Parathyroid adenoma (tissue), 2 donors: ENCODE measurements at regions not wholly inside any gene's neighbourhood (a gene's known extent, or its start where the extent isn't known, plus 50 kb on each side); places are given as distances from the start of the nearest gene placed in this dataset.

Source experiments
- H2AFZ ChIP-seq: fragments of 300-600 bp; sonication (generic); one replicate; pipeline ENCODE4 v1.7.0; 2017; ENCODE audit warnings: antibody characterized with exemption, mild to moderate bottlenecking
- H3K27ac ChIP-seq: fragments of 300-600 bp; sonication (generic); one replicate; pipeline ENCODE4 v1.7.0; 2017
- H3K27me3 ChIP-seq: fragments of 300-600 bp; sonication (generic); one replicate; pipeline ENCODE4 v1.7.0; 2017; ENCODE audit warnings: low read length; ENCODE audit not compliant: control insufficient read depth, insufficient read depth
- H3K36me3 ChIP-seq: fragments of 300-600 bp; sonication (generic); one replicate; pipeline ENCODE4 v1.7.0; 2017; ENCODE audit warnings: low read length; ENCODE audit not compliant: control insufficient read depth, insufficient read depth
- H3K4me1 ChIP-seq: fragments of 300-600 bp; sonication (generic); one replicate; pipeline ENCODE4 v1.7.0; 2017; ENCODE audit warnings: control low read depth
- H3K4me2 ChIP-seq: fragments of 300-600 bp; sonication (generic); one replicate; pipeline ENCODE4 v1.7.0; 2017; ENCODE audit warnings: low read length
- H3K4me3 ChIP-seq: fragments of 300-600 bp; sonication (generic); one replicate; pipeline ENCODE4 v1.7.0; 2017; ENCODE audit warnings: low read depth, low read length
- H3K79me2 ChIP-seq: fragments of 300-600 bp; sonication (generic); one replicate; pipeline ENCODE4 v1.7.0; 2017; ENCODE audit warnings: control low read depth
- H3K9ac ChIP-seq: fragments of 300-600 bp; sonication (generic); one replicate; pipeline ENCODE4 v1.7.0; 2017; ENCODE audit warnings: mild to moderate bottlenecking
- H3K9me3 ChIP-seq: fragments of 300-600 bp; sonication (generic); one replicate; pipeline ENCODE4 v1.7.0; 2017; ENCODE audit warnings: low read length; ENCODE audit not compliant: control insufficient read depth
- TF ChIP-seq, protein P1 (sequence below): fragments of 300-600 bp; sonication (generic); IDR thresholded peaks from one replicate; pipeline ENCODE4 v1.7.0; 2017; ENCODE audit warnings: antibody characterized with exemption, mild to moderate bottlenecking
- donor health status: primary hyperparathyroidism.

DNA sequence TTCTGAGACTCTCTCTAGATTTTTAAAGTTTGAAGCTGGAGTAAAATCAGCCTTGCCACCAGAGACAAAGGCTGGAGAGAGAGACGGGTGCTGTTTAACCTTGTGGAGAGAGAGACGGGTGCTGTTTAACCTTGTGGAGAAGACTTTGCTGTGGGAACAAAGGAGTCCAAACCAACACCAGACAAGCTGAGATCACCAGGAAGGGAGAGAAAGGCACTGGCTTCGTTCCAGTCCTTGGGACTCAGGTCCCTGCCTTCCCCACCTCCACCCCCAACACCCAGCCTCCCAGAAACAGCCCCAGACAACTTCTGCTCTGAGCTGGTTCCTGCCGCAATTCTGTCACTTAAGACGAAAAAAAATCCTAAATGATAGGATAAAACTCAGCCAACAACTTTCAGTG, 1389.3 kb downstream of the AACS start:
- Histone ChIP-seq H3K9me3 (no peaks in the 10 kb centered on the region), H3K27ac (no peak overlapping the region), H3K4me3 (no peak overlapping the region)

DNA sequence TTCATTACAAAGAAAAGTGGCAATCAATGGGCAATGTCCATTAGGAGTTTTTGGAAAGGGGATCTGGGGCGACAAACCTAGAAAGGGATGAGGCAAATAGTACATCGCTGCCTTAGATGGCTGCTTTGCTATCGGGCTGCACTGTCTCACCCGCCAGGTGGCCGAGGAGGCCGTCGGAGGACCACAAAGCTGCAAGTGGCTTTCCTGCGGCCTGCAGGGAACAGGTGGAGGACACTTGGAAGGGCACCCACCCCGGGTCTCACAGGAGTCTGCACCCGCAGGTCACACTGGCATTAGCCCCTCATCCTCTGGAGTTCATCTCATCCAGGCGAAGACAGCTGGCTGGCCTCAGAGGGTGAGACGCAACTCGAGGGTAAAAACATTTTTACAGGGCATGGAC, 1392.5 kb downstream of the AACS start:
- Histone ChIP-seq H3K4me2 (no peak overlapping the region), H3K27ac (no peak overlapping the region), H2AFZ (no peak overlapping the region), H3K9me3 (no peaks in the 10 kb centered on the region), H3K4me1 (no peaks in the 10 kb centered on the region), H3K4me3 (no peak overlapping the region), H3K79me2 (no peaks in the 10 kb centered on the region), H3K27me3 (no peaks in the 10 kb centered on the region), H3K36me3 (no peaks in the 10 kb centered on the region), H3K9ac (no peak overlapping the region)
- TF ChIP-seq, protein P1, sequence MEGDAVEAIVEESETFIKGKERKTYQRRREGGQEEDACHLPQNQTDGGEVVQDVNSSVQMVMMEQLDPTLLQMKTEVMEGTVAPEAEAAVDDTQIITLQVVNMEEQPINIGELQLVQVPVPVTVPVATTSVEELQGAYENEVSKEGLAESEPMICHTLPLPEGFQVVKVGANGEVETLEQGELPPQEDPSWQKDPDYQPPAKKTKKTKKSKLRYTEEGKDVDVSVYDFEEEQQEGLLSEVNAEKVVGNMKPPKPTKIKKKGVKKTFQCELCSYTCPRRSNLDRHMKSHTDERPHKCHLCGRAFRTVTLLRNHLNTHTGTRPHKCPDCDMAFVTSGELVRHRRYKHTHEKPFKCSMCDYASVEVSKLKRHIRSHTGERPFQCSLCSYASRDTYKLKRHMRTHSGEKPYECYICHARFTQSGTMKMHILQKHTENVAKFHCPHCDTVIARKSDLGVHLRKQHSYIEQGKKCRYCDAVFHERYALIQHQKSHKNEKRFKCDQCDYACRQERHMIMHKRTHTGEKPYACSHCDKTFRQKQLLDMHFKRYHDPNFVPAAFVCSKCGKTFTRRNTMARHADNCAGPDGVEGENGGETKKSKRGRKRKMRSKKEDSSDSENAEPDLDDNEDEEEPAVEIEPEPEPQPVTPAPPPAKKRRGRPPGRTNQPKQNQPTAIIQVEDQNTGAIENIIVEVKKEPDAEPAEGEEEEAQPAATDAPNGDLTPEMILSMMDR = no peak

More for the DNA sequence above, 1389.3 kb downstream of the AACS start:
- no peaks in the 10 kb centered on the region for H3K27me3 ChIP-seq
- H3K4me2 ChIP-seq = no peak overlapping the region
- no peaks in the 10 kb centered on the region for H3K4me1 ChIP-seq
- no peaks in the 10 kb centered on the region for H3K36me3 ChIP-seq
- H2AFZ ChIP-seq = no peak overlapping the region
- TF ChIP-seq, protein P1 = no peak
- no peaks in the 10 kb centered on the region for H3K79me2 ChIP-seq
- no peak overlapping the region for H3K9ac ChIP-seq

DNA sequence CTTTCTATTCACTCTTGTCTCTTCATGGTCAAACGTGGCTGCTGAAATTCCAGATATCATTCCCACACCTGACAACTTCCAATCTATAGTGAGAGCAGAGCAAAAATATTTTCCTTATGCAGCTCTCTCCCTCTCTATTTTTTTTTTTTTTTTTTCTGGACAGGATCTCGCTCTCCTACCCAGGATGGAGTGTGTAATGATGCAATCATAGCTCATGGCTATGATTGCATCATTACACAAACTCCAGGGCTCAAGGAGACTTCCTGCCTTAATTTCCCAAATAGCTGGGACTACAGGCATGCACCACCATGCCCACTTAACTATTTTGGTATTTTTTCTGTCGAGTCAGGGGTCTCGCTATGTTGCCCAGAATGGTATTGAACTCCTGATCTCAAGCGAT, 1398.9 kb downstream of the AACS start:
- Histone ChIP-seq H3K27ac (no peak overlapping the region), H3K9me3 (no peaks in the 10 kb centered on the region), H3K27me3 (no peaks in the 10 kb centered on the region), H3K4me3 (no peak overlapping the region), H3K36me3 (no peaks in the 10 kb centered on the region), H3K4me1 (no peaks in the 10 kb centered on the region), H2AFZ (no peak overlapping the region), H3K9ac (no peak overlapping the region), H3K4me2 (no peak overlapping the region), H3K79me2 (no peaks in the 10 kb centered on the region)
- TF ChIP-seq, protein P1 = no peak

DNA sequence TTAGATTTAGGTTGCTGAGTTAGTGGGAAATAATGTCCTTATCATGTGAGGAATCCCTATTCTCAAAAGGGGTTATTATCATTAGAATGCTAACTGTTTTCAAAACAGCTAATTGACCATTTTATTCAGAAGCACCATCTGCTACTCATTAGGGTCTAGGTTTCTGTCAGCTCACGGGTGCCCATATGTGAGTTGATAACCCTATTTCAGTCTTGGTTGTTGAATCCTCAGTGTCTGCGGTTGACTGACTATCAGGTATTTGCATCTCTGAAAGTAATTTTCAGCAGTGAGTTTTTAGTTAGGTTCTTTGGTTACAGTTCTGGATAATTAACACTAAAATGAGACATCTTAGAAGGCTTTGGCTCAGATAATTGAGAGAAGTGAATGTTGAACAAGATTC, 1404.0 kb downstream of the AACS start:
- H3K9me3 ChIP-seq = no peaks in the 10 kb centered on the region

DNA sequence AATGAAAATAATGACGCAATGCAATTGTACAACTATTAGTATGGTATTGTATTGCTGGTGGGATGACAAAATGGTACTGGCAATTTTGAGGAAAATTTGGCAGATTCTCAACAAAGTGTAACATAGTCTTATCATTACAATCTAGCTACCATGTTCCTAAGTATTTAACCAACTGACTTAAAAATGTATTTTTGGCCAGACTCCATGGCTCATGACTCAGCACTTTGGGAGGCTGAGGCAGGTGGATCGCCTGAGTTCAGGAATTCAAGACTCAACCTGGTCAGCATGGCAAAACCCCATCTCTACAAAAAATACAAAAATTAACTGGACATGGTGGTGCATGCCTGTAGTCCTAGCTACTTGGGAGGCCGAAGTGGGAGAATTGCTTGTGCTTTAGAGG, 1409.5 kb downstream of the AACS start:
- H3K4me3 ChIP-seq = no peak overlapping the region
- H3K79me2 ChIP-seq = no peaks in the 10 kb centered on the region
- no peaks in the 10 kb centered on the region for H3K4me1 ChIP-seq
- H3K27me3 ChIP-seq = no peaks in the 10 kb centered on the region
- TF ChIP-seq, protein P1 = no peak
- H2AFZ ChIP-seq = no peak overlapping the region
- no peak overlapping the region for H3K4me2 ChIP-seq
- H3K9me3 ChIP-seq = no peaks in the 10 kb centered on the region
- H3K27ac ChIP-seq = no peak overlapping the region
- no peak overlapping the region for H3K9ac ChIP-seq
- no peaks in the 10 kb centered on the region for H3K36me3 ChIP-seq

More for the DNA sequence above, 1404.0 kb downstream of the AACS start:
- no peak overlapping the region for H2AFZ ChIP-seq
- no peaks in the 10 kb centered on the region for H3K79me2 ChIP-seq
- no peaks in the 10 kb centered on the region for H3K36me3 ChIP-seq
- H3K27ac ChIP-seq = no peak overlapping the region
- no peak overlapping the region for H3K4me2 ChIP-seq
- H3K4me3 ChIP-seq = no peak overlapping the region
- no peaks in the 10 kb centered on the region for H3K27me3 ChIP-seq
- no peaks in the 10 kb centered on the region for H3K4me1 ChIP-seq
- TF ChIP-seq, protein P1 = no peak
- no peak overlapping the region for H3K9ac ChIP-seq
